ENCODE measurements at regions not wholly inside any gene's neighbourhood (a gene's known extent, or its start where the extent isn't known, plus 50 kb on each side); places are given as distances from the start of the nearest gene placed in this dataset.

- no peak overlapping the region for H3K4me3 ChIP-seq (ENCODE audit: low read depth, low read length)
- no peak for TF ChIP-seq CTCF (IDR thresholded peaks at IDR 0.05; ENCODE audit: borderline replicate concordance, insufficient read depth, low read depth, low read length)
Measured at GRCh38 chr11:70543611-70544010, 145.3 kb downstream of the CTTN start.

GRCh38 chr11:70544067-70544773 is 145.9 kb downstream of the CTTN start:
- TF ChIP-seq CTCF (IDR thresholded peaks at IDR 0.05; ENCODE audit: borderline replicate concordance, insufficient read depth, low read depth, low read length), result no peak
- H3K4me3 ChIP-seq (ENCODE audit: low read depth, low read length), result no peak overlapping the region

GRCh38 chr11:70544774-70545609 is 146.7 kb downstream of the CTTN start:
- TF ChIP-seq CTCF (IDR thresholded peaks at IDR 0.05; ENCODE audit: borderline replicate concordance, insufficient read depth, low read depth, low read length), result no peak
- no peak overlapping the region for H3K4me3 ChIP-seq (ENCODE audit: low read depth, low read length)

- no peak for TF ChIP-seq CTCF (IDR thresholded peaks at IDR 0.05; ENCODE audit: borderline replicate concordance, insufficient read depth, low read depth, low read length)
- no peak overlapping the region for H3K4me3 ChIP-seq (ENCODE audit: low read depth, low read length)
Measured at GRCh38 chr11:70545610-70545912, 147.2 kb downstream of the CTTN start.

- no peak overlapping the region for H3K4me3 ChIP-seq (ENCODE audit: low read depth, low read length)
- TF ChIP-seq CTCF (IDR thresholded peaks at IDR 0.05; ENCODE audit: borderline replicate concordance, insufficient read depth, low read depth, low read length), result no peak
Measured at GRCh38 chr11:70546191-70546940, 148.0 kb downstream of the CTTN start.

- TF ChIP-seq CTCF (IDR thresholded peaks at IDR 0.05; ENCODE audit: borderline replicate concordance, insufficient read depth, low read depth, low read length), result no peak
- H3K4me3 ChIP-seq (ENCODE audit: low read depth, low read length), result no peak overlapping the region
Measured at GRCh38 chr11:70547386-70547785, 149.1 kb downstream of the CTTN start.
